GM12892 (cell line): ENCODE measurements at regions not wholly inside any gene's neighbourhood (a gene's known extent, or its start where the extent isn't known, plus 50 kb on each side); places are given as distances from the start of the nearest gene placed in this dataset.

Experiments
- POLR2A ChIP-seq: IDR thresholded peaks from 2 replicates; pipeline ENCODE4 v1.6.1; 2011; ENCODE audit warnings: low read depth, low read length, control low read depth
- POLR2AphosphoS5 ChIP-seq: IDR thresholded peaks from 2 replicates; pipeline ENCODE4 v1.6.1; 2011; ENCODE audit warnings: low read depth, low read length, control low read depth

- TF ChIP-seq POLR2AphosphoS5, result no peak
- no peak for TF ChIP-seq POLR2A
Measured at GRCh38 chr16:64749346-64749745, 372.5 kb downstream of the CDH11 start.
